BJ (cell line): ENCODE measurements at regions not wholly inside any gene's neighbourhood (a gene's known extent, or its start where the extent isn't known, plus 50 kb on each side); places are given as distances from the start of the nearest gene placed in this dataset.

Source experiments
- CTCF ChIA-PET: fragments of 350-600 bp; formaldehyde crosslinking; extraction: SDS; loops from one replicate; lab custom pipeline; 2021; ENCODE audit warnings: antibody characterized with exemption, inconsistent platforms; lab: Yijun Ruan, JAX
- POLR2A ChIA-PET: fragments of 300-600 bp; sonication (Branson Sonifier 250); formaldehyde crosslinking; extraction: SDS; loops from one replicate; lab custom pipeline; 2021; ENCODE audit warnings: antibody characterized with exemption; lab: Charles Lee
- DNase-seq: peaks from one replicate; pipeline ENCODE4 v3.0.0-alpha.2; 2011; ENCODE audit warnings: low read depth
- H3K27me3 ChIP-seq: 2 replicates; pipeline ENCODE4 v1.6.0; 2011; ENCODE audit warnings: low read length; ENCODE audit not compliant: control insufficient read depth, insufficient read depth
- H3K36me3 ChIP-seq: 2 replicates; pipeline ENCODE4 v1.5.1; 2011; ENCODE audit warnings: low read length; ENCODE audit not compliant: control insufficient read depth, insufficient read depth
- H3K4me3 ChIP-seq: 2 replicates; pipeline ENCODE4 v1.5.1; 2011; ENCODE audit warnings: low read depth, mild to moderate bottlenecking, control low read depth, low read length
- CTCF ChIP-seq: IDR thresholded peaks from 2 replicates; pipeline ENCODE4 v1.5.1; 2011; ENCODE audit warnings: low read depth, mild to moderate bottlenecking, control low read depth, inconsistent platforms, low read length, moderate library complexity; ENCODE audit not compliant: insufficient read depth

GRCh38 chr13:87384099-87384498 is 287.1 kb upstream of the SLITRK5 start:
- no peak for DNase-seq
- Histone ChIP-seq H3K4me3 (no peak overlapping the region), H3K36me3 (no peaks in the 10 kb centered on the region), H3K27me3 (no peaks in the 10 kb centered on the region)
- POLR2A ChIA-PET = no interaction called here
- CTCF ChIA-PET = no interaction called here
- TF ChIP-seq CTCF = no peak

DNA sequence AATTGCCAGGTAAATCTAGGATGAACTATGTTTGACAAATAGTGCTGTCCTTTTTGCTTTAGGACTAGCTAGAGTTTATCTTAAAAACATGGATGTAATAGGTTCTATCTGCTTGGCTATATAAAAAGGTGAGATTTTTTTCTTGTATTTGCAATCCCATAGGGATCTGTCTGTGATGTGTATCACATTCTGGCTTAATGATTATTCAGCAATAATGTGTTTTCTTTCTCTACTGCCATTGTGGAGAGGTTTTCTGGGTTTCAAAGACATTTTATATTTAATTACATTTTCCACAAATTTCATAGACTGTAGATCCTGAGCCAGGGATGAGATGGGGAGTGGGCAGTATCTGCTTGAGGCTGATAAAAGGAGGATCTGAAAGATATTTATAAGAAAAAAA is 277.8 kb upstream of the SLITRK5 start:
- ChIA-PET POLR2A (no interaction called here), CTCF (no interaction called here)
- no peak for TF ChIP-seq CTCF
- H3K27me3 ChIP-seq = no peaks in the 10 kb centered on the region
- no peak for DNase-seq
- H3K36me3 ChIP-seq = no peaks in the 10 kb centered on the region
- H3K4me3 ChIP-seq = no peak overlapping the region

DNA sequence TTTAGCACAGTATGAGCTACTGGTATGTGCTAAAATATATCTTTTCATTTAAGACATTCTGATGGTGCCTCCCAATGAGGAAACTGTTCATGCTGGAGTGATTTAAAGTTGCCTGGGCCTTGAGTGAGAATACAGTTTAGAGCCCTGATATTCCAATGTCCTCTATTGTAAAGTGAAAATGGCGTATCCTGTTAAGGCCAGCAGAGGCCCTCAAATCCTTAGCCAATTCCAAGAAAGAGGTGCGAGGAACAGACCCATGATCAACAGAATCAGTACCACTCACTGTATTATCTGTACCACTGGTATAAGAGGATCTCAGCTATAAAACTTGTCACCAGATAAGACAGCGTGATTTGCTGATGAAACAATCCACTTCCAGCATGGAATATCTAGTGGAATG is 273.1 kb upstream of the SLITRK5 start:
- ChIA-PET POLR2A (no interaction called here), CTCF (no interaction called here)
- no peaks in the 10 kb centered on the region for H3K36me3 ChIP-seq
- no peak for TF ChIP-seq CTCF
- no peaks in the 10 kb centered on the region for H3K27me3 ChIP-seq
- DNase-seq = no peak
- H3K4me3 ChIP-seq = no peak overlapping the region

DNA sequence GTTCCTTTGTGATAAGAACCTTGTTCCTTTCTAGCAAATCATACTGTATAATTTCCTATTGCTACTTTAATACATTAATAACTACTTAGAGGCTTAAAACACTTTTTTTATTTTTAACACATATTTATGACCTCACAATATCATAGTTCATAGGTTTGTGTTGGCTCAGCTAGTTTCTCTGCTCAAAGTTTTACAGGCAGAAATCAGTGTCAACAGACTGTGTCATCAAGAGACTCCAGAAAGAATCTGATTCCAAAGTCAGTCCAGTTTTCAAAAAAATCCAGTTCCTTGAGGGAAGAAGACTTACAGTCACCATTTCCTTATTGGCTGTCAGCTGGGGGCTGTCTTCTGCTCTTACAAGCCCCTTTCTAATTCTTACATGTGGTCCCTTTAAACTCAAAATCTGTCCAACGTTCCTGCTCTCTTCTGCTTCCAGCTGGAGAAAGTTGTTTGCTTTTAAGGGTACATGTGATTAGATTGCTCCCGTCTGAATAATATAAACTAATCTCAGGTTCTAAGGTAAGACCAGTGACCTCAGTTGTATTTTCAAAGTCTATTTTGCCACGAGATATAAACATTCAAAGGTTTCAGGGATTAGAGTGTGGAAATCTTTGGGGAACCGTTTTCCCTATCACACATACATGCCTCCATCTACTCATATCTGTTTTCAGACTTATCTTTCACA is 267.3 kb upstream of the SLITRK5 start:
- no peak overlapping the region for H3K4me3 ChIP-seq
- no peak for DNase-seq
- ChIA-PET POLR2A (no interaction called here), CTCF (no interaction called here)
- TF ChIP-seq CTCF = no peak
- no peaks in the 10 kb centered on the region for H3K27me3 ChIP-seq
- H3K36me3 ChIP-seq = no peaks in the 10 kb centered on the region

DNA sequence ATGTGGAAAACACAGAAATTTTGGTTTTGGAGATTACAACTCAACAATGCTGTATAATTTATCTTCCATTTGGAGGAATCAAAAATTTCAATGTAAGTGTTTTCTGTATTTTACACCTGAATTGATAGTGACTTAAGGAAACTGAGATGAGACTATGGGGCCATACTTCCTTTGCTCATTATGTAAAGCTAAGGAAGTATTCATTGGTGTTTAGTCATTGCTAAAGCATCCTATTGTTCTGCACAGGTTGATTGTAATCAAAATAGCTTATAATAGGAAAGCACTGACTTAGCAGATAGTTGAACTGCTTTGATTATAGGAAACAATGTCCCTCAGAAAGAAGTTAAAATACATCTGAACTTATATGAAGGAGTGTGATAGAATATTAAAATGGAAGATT is 244.4 kb upstream of the SLITRK5 start:
- no peak for DNase-seq
- Histone ChIP-seq H3K27me3 (no peaks in the 10 kb centered on the region), H3K4me3 (no peak overlapping the region), H3K36me3 (no peaks in the 10 kb centered on the region)
- ChIA-PET CTCF (no interaction called here), POLR2A (no interaction called here)
- TF ChIP-seq CTCF = no peak
